Testis (tissue), 2 donors: ENCODE measurements at regions not wholly inside any gene's neighbourhood (a gene's known extent, or its start where the extent isn't known, plus 50 kb on each side); places are given as distances from the start of the nearest gene placed in this dataset.
"Not testable (repeated sequence)": the region's sequence is repeated elsewhere in the genome, so short reads cannot be mapped to it uniquely, and the experiment has no call there.

ENCODE experiments used
- DNase-seq: peaks from one replicate; pipeline ENCODE4 v3.0.0-alpha.2; 2019
- H3K27ac ChIP-seq, 2 donors: fragments of 200-600 bp; sonication (generic); one replicate each; pipeline ENCODE4 v1.5.1; 2019
- H3K27me3 ChIP-seq: fragments of 200-600 bp; sonication (generic); one replicate; pipeline ENCODE4 v1.5.1; 2019
- H3K36me3 ChIP-seq: fragments of 200-600 bp; sonication (generic); one replicate; pipeline ENCODE4 v1.5.1; 2017; ENCODE audit warnings: low read depth; ENCODE audit errors: missing control alignments
- H3K4me1 ChIP-seq: fragments of 200-600 bp; sonication (generic); one replicate; pipeline ENCODE4 v1.5.1; 2019
- H3K4me3 ChIP-seq, 2 donors: fragments of 200-600 bp; sonication (generic); one replicate each; pipeline ENCODE4 v1.5.1; 2017 to 2019
- H3K9me3 ChIP-seq: fragments of 200-600 bp; sonication (generic); one replicate; pipeline ENCODE4 v1.5.1; 2017
- WGBS, 2 donors: methylation state at CpG; one replicate each; pipeline ENCODE4 v1.1.5; 2018; 5-methylcytosine and 5-hydroxymethylcytosine counted together
- intact Hi-C: fragments of 100-400 bp; cut with DNase I; formaldehyde crosslinking; loops from one replicate; pipeline ENCODE4 v1.15.1; 2023; ENCODE audit warnings: low total_unique reads

DNA sequence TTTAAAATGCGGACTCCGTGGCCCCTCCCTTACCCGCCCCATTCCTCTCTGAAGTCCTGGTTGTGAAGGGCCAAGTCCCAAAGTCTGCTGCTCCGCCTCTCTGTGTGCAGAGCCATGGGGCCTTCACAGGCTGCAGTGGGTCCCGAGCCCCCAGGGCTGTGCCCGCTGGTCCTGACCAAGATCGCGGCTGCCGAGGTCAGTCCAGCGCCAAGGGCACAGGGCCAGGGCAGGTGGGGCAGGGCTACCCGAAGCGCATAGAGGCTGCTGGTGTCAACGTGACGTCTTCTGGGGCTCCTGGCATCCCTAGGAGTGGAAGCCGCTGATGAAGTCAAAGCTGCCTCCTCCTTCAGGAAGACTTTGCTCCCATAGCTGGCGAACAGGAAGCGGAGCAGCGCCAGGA is 858.8 kb downstream of the TUBA3C start:
- intact Hi-C loops, H3K27ac ChIP-seq, H3K9me3 ChIP-seq, H3K36me3 ChIP-seq, H3K4me1 ChIP-seq, H3K27me3 ChIP-seq, H3K4me3 ChIP-seq, DNase-seq: not testable (repeated sequence)
- 55 to 74% methylated on average over 3 to 4 of the region's 18 CpGs for WGBS, 2 donors

DNA sequence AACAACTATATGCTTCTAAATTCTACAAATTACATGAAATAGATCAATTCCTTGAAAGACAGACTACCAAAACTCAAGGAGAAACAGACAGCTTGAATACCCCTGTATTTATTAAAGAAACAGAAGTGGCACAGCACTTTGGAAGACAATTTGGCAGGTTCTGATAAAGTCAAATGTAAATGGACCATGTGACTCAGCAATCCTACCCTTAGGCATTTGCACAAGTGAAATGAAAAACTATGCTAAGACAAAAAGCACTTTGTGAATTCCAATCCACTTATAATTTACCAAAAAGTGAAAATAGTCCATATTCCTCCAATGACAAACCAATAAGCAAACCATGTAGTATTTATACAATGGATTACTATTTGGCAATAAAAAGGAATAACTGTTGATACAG is 862.0 kb downstream of the TUBA3C start:
- H3K36me3 ChIP-seq, H3K27me3 ChIP-seq, H3K9me3 ChIP-seq, H3K4me3 ChIP-seq, H3K4me1 ChIP-seq, DNase-seq, intact Hi-C loops, H3K27ac ChIP-seq: not testable (repeated sequence)

DNA sequence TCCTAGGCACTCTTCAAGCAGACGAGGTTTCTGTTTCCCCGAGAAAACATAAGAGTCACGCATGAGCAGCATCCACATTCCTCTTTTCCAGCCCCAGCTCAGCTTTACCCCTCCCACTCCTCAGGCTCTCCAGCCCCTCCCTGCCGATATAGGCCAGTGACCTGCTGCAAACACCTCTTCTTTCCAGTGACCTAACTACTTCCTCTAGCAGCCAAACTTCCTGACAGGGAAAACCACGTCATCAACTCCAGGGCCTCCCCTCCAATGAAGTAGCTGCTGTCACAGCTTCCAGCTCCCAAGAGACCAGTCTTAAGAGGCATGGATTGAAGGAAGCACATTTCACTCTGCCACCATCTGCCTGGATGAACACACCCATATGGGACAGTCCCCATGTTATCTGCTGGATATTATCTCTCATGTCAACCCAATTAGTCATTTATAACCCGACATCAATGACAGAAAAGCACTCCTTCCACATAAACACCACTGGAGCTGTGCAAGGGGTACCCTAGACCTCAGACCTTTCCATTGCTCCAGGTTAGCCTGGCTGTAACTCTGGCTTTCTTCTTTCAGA is 878.3 kb downstream of the TUBA3C start:
- 57 to 74% methylated on average over 6 of the region's 6 CpGs for WGBS, 2 donors
- H3K27ac ChIP-seq, H3K4me3 ChIP-seq, H3K27me3 ChIP-seq, intact Hi-C loops, H3K36me3 ChIP-seq, DNase-seq, H3K4me1 ChIP-seq, H3K9me3 ChIP-seq: not testable (repeated sequence)

GRCh38 chr13:18300968-18301367 is 880.7 kb downstream of the TUBA3C start:
- DNase-seq, H3K9me3 ChIP-seq, H3K4me1 ChIP-seq, H3K27ac ChIP-seq, H3K4me3 ChIP-seq, intact Hi-C loops, H3K27me3 ChIP-seq, H3K36me3 ChIP-seq: not testable (repeated sequence)
- WGBS, 2 donors, result 33% methylated on average over 1 of the region's 1 CpG

GRCh38 chr13:18297359-18297758 is 884.3 kb downstream of the TUBA3C start:
- H3K36me3 ChIP-seq, intact Hi-C loops: not testable (repeated sequence)
- WGBS, 2 donors, result 35 to 57% methylated on average over 40 to 47 of the region's 48 CpGs

DNA sequence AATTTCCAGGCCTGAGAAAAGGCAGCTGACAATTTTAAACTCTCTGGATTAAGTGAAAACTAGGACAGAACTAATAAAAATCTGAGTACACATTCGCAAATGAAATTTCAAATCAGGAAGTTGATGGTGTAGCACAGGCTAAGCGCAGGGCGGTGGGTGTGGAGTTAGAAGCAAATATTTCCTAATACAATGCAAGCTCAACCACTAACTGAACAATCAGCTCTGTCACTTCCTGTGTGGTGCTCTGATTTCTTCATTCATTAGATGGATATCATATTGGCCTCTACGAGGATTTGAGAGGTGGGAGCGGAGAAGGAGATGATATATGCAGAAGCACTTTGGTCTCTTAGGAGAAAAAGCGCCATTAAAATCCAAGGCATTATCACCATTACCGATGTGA is 885.0 kb downstream of the TUBA3C start:
- H3K27ac ChIP-seq, DNase-seq, H3K36me3 ChIP-seq, H3K4me3 ChIP-seq, H3K4me1 ChIP-seq, intact Hi-C loops, H3K27me3 ChIP-seq, H3K9me3 ChIP-seq: not testable (repeated sequence)
- 65 to 71% methylated on average over 2 to 3 of the region's 7 CpGs for WGBS, 2 donors

More at GRCh38 chr13:18297359-18297758, 884.3 kb downstream of the TUBA3C start:
- H3K4me3 ChIP-seq, H3K9me3 ChIP-seq, H3K4me1 ChIP-seq, H3K27ac ChIP-seq, H3K27me3 ChIP-seq, DNase-seq: not testable (repeated sequence)

- intact Hi-C loops, H3K4me1 ChIP-seq, H3K27ac ChIP-seq, H3K9me3 ChIP-seq, H3K36me3 ChIP-seq, H3K4me3 ChIP-seq, H3K27me3 ChIP-seq, DNase-seq: not testable (repeated sequence)
- 82 to 100% methylated on average over 2 to 10 of the region's 17 CpGs for WGBS, 2 donors
Measured at GRCh38 chr13:18294311-18294710, 887.3 kb downstream of the TUBA3C start.

- H3K9me3 ChIP-seq, DNase-seq, H3K4me3 ChIP-seq, H3K36me3 ChIP-seq, H3K27ac ChIP-seq, H3K27me3 ChIP-seq, intact Hi-C loops, H3K4me1 ChIP-seq: not testable (repeated sequence)
- 29% methylated on average over 1 of the region's 2 CpGs; no CpG with 5 or more reads in 1 of the 2 donors for WGBS, 2 donors
Measured at GRCh38 chr13:18286848-18287247, 894.8 kb downstream of the TUBA3C start.

- H3K27me3 ChIP-seq, H3K36me3 ChIP-seq, intact Hi-C loops, DNase-seq, H3K9me3 ChIP-seq, H3K4me1 ChIP-seq, H3K4me3 ChIP-seq, H3K27ac ChIP-seq: not testable (repeated sequence)
- WGBS, 2 donors, result 65 to 83% methylated on average over 3 of the region's 4 CpGs
Measured at GRCh38 chr13:18285663-18286062, 896.0 kb downstream of the TUBA3C start.

DNA sequence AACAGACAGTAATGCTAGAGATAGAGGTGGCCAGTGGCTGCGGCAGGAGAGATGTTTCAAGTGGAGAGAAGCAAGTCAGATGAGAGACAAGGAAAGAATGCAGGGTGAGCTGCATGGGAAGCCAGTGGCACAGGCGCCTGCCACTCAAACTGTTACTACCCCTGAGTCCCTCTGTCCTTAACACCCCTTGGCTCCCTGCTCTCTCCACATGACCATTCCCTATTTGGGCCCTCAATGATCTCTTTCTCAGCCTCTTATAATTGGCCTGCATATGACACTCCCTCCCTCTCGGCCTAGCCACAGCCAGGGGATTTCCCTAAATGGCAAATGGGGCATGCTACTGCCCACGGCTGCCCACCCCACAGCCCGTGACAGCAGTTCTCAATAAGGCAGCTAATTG is 897.6 kb downstream of the TUBA3C start:
- intact Hi-C loops, H3K27ac ChIP-seq, H3K27me3 ChIP-seq, DNase-seq, H3K4me1 ChIP-seq, H3K4me3 ChIP-seq, H3K36me3 ChIP-seq, H3K9me3 ChIP-seq: not testable (repeated sequence)
- 63 to 70% methylated on average over 2 of the region's 5 CpGs for WGBS, 2 donors

DNA sequence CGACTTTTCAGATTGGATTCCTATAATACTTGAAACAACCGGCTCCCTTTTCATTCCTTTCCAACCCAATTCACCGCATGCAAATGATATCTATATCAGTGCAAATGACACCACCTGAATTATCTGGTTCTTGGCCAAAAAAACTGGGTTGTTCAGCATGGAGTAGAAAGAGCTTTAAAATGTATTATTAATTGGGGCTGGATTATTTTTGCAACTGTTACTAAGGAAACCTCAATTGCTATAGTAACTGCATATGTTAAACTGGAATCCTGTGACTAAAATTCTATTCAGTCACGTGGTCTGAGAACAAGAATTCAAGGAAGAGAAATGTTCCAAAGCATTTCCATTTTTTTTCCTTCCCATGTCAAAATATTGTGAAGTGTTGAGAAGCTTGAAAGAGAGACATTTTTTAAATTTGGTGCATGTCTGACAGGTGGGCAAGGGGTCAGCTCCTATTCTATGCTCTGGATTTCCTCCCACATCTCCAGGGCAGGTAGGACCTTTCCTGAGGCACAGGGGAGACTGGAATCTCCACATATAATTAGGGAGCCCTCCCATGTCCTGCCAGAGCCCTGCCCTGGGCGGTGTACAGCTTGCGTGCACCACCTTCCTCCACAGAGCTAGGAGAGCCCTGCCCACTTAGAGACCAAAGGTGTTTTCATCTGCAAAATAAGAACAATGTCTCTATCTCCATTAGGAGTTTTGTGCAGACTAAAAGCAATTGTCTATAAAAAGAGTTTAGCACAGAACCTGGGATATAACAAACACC is 899.6 kb downstream of the TUBA3C start:
- H3K36me3 ChIP-seq, H3K4me1 ChIP-seq, H3K9me3 ChIP-seq, H3K27ac ChIP-seq, DNase-seq, H3K4me3 ChIP-seq, H3K27me3 ChIP-seq, intact Hi-C loops: not testable (repeated sequence)
- WGBS, 2 donors, result 21 to 30% methylated on average over 1 of the region's 6 CpGs

DNA sequence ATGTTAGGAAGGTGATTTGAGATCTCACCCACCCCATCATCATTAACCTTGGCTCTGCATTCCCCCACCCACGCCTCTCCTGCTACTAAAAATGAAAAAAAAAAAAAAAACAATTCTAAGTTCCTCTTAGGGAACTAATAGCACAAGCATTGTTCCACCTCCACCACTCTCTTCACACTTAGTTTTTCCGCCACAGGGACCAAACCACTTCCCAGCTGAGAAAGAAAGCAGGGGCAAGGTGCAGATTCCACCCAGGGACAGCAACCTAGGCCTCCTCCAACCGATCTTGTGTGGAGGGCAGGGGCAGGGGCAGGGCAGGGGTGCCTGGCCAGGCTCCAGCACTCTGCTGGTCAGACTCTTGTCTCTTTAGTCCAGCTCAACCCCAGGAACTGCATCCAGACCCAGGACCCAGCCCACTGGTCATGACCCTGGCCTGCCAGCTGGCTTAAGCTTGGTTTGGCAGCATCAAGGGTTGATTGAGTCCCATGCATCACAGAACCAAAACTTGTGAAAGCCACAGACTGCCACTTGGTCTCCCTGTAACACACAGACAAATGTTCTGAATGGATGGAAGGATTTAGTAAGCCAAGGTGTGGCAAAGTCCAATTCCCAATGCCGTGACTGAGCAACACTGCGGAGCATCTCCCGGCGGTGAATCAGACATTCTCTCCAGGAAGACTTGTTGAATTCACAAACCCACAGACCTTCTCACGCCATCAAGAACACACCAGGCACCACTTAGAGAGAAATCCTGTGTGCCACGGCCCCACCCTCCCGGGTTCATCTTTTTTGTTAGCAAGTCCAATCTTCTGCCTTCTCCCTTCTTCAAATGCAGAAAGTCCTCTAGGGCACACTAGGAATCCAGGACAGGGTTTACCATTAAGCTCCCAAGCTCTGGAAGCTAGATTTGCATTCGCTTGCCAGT is 900.5 kb downstream of the TUBA3C start:
- H3K9me3 ChIP-seq, H3K4me1 ChIP-seq, H3K27ac ChIP-seq, H3K27me3 ChIP-seq, intact Hi-C loops, H3K4me3 ChIP-seq, DNase-seq, H3K36me3 ChIP-seq: not testable (repeated sequence)
- 61 to 92% methylated on average over 2 to 3 of the region's 11 CpGs for WGBS, 2 donors
